H9 (cell line): ENCODE measurements at regions not wholly inside any gene's neighbourhood (a gene's known extent, or its start where the extent isn't known, plus 50 kb on each side); places are given as distances from the start of the nearest gene placed in this dataset.

Experiments used
- DNase-seq: peaks from one replicate; pipeline ENCODE4 v3.0.0-alpha.2; 2017
- H2AFZ ChIP-seq: one replicate; pipeline ENCODE4 v1.6.1; 2013; ENCODE audit warnings: mild to moderate bottlenecking, low read length, control low read depth, moderate library complexity
- H2AK5ac ChIP-seq: 2 replicates; pipeline ENCODE4 v1.6.1; 2013; ENCODE audit warnings: low read length, control low read depth, mixed read lengths; ENCODE audit not compliant: insufficient read length
- H2BK120ac ChIP-seq: one replicate; pipeline ENCODE4 v1.6.1; 2013; ENCODE audit warnings: low read depth, mild to moderate bottlenecking, low read length, control low read depth, inconsistent platforms; ENCODE audit not compliant: poor library complexity, severe bottlenecking
- H2BK12ac ChIP-seq: 2 replicates; pipeline ENCODE4 v1.6.1; 2013; ENCODE audit warnings: low read length, control low read depth, mixed read lengths, low read depth; ENCODE audit not compliant: insufficient read length
- H2BK15ac ChIP-seq: 2 replicates; pipeline ENCODE4 v1.6.1; 2013; ENCODE audit warnings: low read depth, low read length, control low read depth
- H2BK20ac ChIP-seq: one replicate; pipeline ENCODE4 v1.6.1; 2013; ENCODE audit warnings: low read depth, mild to moderate bottlenecking, low read length, control low read depth, inconsistent platforms; ENCODE audit not compliant: poor library complexity, severe bottlenecking
- H2BK5ac ChIP-seq: 2 replicates; pipeline ENCODE4 v1.6.1; 2013; ENCODE audit warnings: low read length, control low read depth, mixed read lengths; ENCODE audit not compliant: insufficient read length
- H3K14ac ChIP-seq: 2 replicates; pipeline ENCODE4 v1.6.1; 2013; ENCODE audit warnings: low read length, control low read depth; ENCODE audit not compliant: insufficient read depth
- H3K18ac ChIP-seq: 2 replicates; pipeline ENCODE4 v1.6.1; 2013; ENCODE audit warnings: low read depth, mild to moderate bottlenecking, mixed read lengths, low read length, control low read depth; ENCODE audit not compliant: insufficient read length
- H3K23ac ChIP-seq: 2 replicates; pipeline ENCODE4 v1.6.1; 2013; ENCODE audit warnings: low read length, control low read depth, mixed read lengths, low read depth; ENCODE audit not compliant: insufficient read length
- H3K23me2 ChIP-seq: 2 replicates; pipeline ENCODE4 v1.6.1; 2013; ENCODE audit warnings: low read depth, mild to moderate bottlenecking, mixed read lengths, low read length, control low read depth; ENCODE audit not compliant: insufficient read length, poor library complexity, severe bottlenecking
- H3K27ac ChIP-seq: 2 replicates; pipeline ENCODE4 v1.5.1; 2013; ENCODE audit warnings: low read length, control low read depth, mixed read lengths, low read depth; ENCODE audit not compliant: insufficient read length
- H3K27me3 ChIP-seq: 2 replicates; pipeline ENCODE4 v1.6.1; 2013; ENCODE audit warnings: low read length, control low read depth, inconsistent platforms; ENCODE audit not compliant: insufficient read depth
- H3K4ac ChIP-seq: 2 replicates; pipeline ENCODE4 v1.6.1; 2013; ENCODE audit warnings: low read depth, mild to moderate bottlenecking, control low read depth, inconsistent platforms, low read length, moderate library complexity
- H3K4me1 ChIP-seq: 2 replicates; pipeline ENCODE4 v1.6.1; 2013; ENCODE audit warnings: low read length, control low read depth, inconsistent platforms; ENCODE audit not compliant: insufficient read depth
- H3K4me2 ChIP-seq: 2 replicates; pipeline ENCODE4 v1.6.1; 2013; ENCODE audit warnings: low read length, control low read depth, mixed read lengths; ENCODE audit not compliant: insufficient read length, insufficient read depth
- H3K56ac ChIP-seq: 2 replicates; pipeline ENCODE4 v1.6.1; 2013; ENCODE audit warnings: low read depth, mild to moderate bottlenecking, mixed read lengths, low read length, control low read depth; ENCODE audit not compliant: insufficient read length
- H3K79me1 ChIP-seq: 2 replicates; pipeline ENCODE4 v1.6.1; 2013; ENCODE audit warnings: low read depth, mild to moderate bottlenecking, moderate library complexity, low read length, control low read depth, inconsistent platforms; ENCODE audit not compliant: insufficient read depth, poor library complexity, severe bottlenecking
- H3K79me2 ChIP-seq: 2 replicates; pipeline ENCODE4 v1.6.1; 2013; ENCODE audit warnings: low read length, control low read depth, inconsistent platforms; ENCODE audit not compliant: insufficient read depth
- H3K9ac ChIP-seq: 2 replicates; pipeline ENCODE4 v1.6.1; 2013; ENCODE audit warnings: low read length, control low read depth, mixed read lengths; ENCODE audit not compliant: insufficient read length; ENCODE audit errors: extremely low read depth
- H3K9me3 ChIP-seq: one replicate; pipeline ENCODE4 v1.6.1; 2013; ENCODE audit warnings: low read depth, low read length, inconsistent platforms; ENCODE audit not compliant: control insufficient read depth
- H3T11ph ChIP-seq: one replicate; pipeline ENCODE4 v1.6.1; 2013; ENCODE audit warnings: mild to moderate bottlenecking, low read length, control low read depth, inconsistent platforms
- H4K20me1 ChIP-seq: one replicate; pipeline ENCODE4 v1.6.1; 2013; ENCODE audit not compliant: control insufficient read depth, insufficient read length, insufficient read depth
- H4K5ac ChIP-seq: 2 replicates; pipeline ENCODE4 v1.6.1; 2013; ENCODE audit warnings: low read depth, mild to moderate bottlenecking, mixed read lengths, low read length, control low read depth; ENCODE audit not compliant: insufficient read length
- H4K8ac ChIP-seq: replicated peaks from 2 replicates; pipeline ENCODE4 v1.6.1; 2013; ENCODE audit warnings: low read length, control low read depth, mixed read lengths, low read depth; ENCODE audit not compliant: insufficient read length
- H4K91ac ChIP-seq: 2 replicates; pipeline ENCODE4 v1.6.1; 2013; ENCODE audit warnings: low read depth, mild to moderate bottlenecking, moderate library complexity, mixed read lengths, low read length, control low read depth; ENCODE audit not compliant: insufficient read length
- H3K27ac Mint-ChIP-seq, 3 experiments: 2 replicates in 2 of 3; 3 replicates in 1 of 3; pipeline ENCODE4 v1.8.0; 2020 to 2021; ENCODE audit warnings: mixed read lengths in 3 of 3, mild to moderate bottlenecking in 1 of 3, moderate library complexity in 1 of 3
- H3K27me3 Mint-ChIP-seq: 2 replicates; pipeline ENCODE4 v1.8.0; 2021; ENCODE audit warnings: low read depth, mild to moderate bottlenecking, moderate library complexity, mixed read lengths
- H3K36me3 Mint-ChIP-seq, 3 experiments: 2 replicates in 2 of 3; 3 replicates in 1 of 3; pipeline ENCODE4 v1.8.0; 2020 to 2021; ENCODE audit warnings: low read depth in 3 of 3, mixed read lengths in 3 of 3; ENCODE audit not compliant: insufficient read depth in 1 of 3
- H3K4me1 Mint-ChIP-seq, 2 experiments: 2 replicates each; pipeline ENCODE4 v1.8.0; 2020; ENCODE audit warnings: mixed read lengths in 2 of 2
- H3K4me3 Mint-ChIP-seq, 2 experiments: 2 replicates in 1 of 2; 3 replicates in 1 of 2; pipeline ENCODE4 v1.8.0; 2020 to 2021; ENCODE audit warnings: mild to moderate bottlenecking in 2 of 2, mixed read lengths in 2 of 2, moderate library complexity in 1 of 2
- H3K9me3 Mint-ChIP-seq, 2 experiments: 2 replicates in 1 of 2; 3 replicates in 1 of 2; pipeline ENCODE4 v1.8.0; 2020; ENCODE audit warnings: mild to moderate bottlenecking in 2 of 2, mixed read lengths in 2 of 2, moderate library complexity in 1 of 2
- CTCF ChIP-seq: fragments of 200-600 bp; sonication (generic); conservative IDR thresholded peaks from 3 replicates; pipeline ENCODE4 v1.8.0; 2021; ENCODE audit warnings: antibody characterized with exemption, mild to moderate bottlenecking
- whole genome bisulfite sequencing: extraction: QIAGEN DNeasy Blood & Tissue Kit; methylation state at CpG from one replicate; pipeline ENCODE4 v1.1.7; 2013; ENCODE audit warnings: missing lambda C conversion rate, low lambda C conversion rate, mixed read lengths; ENCODE audit not compliant: insufficient read length; ENCODE audit errors: extremely low coverage; 5-methylcytosine and 5-hydroxymethylcytosine counted together

GRCh38 chr6:139927742-139928305, 553.4 kb upstream of the CITED2 start:
- Mint-ChIP-seq H3K9me3 (no peaks in the 10 kb centered on the region), H3K4me1 (peaks cover 6 to 13% of the 10 kb centered on the region in 2 experiments; a peak in 2 of 4 replicates), H3K27me3 (no peaks in the 10 kb centered on the region), H3K36me3 (no peaks in the 10 kb centered on the region), H3K4me3 (no peak overlapping the region), H3K27ac (no peak overlapping the region; a peak in 1 of 7 replicates)
- no CpG with 5 or more reads among the region's 1 CpG for WGBS
- Histone ChIP-seq H3K27me3 (no peaks in the 10 kb centered on the region), H3K79me1 (no peaks in the 10 kb centered on the region), H2BK15ac (no peak overlapping the region), H4K8ac (no peak overlapping the region), H4K5ac (no peak overlapping the region), H3K9me3 (no peaks in the 10 kb centered on the region), H3T11ph (no peak overlapping the region), H2BK120ac (no peak overlapping the region), H4K20me1 (no peaks in the 10 kb centered on the region), H3K27ac (no peak overlapping the region), H3K18ac (no peak overlapping the region), H2BK20ac (no peak overlapping the region), H3K4me2 (no peak overlapping the region), H3K23ac (no peak overlapping the region), H2AK5ac (no peak overlapping the region), H3K4me1 (no peaks in the 10 kb centered on the region), H3K9ac (no peak overlapping the region), H2BK5ac (no peak overlapping the region), H2AFZ (no peak overlapping the region), H3K23me2 (no peaks in the 10 kb centered on the region), H3K4ac (no peak overlapping the region), H3K79me2 (no peaks in the 10 kb centered on the region), H4K91ac (no peak overlapping the region), H2BK12ac (no peak overlapping the region), H3K14ac (no peak overlapping the region), H3K56ac (no peak overlapping the region)
- no peak for TF ChIP-seq CTCF
- DNase-seq: no peak
